PC-3 (cell line): ENCODE measurements at regions not wholly inside any gene's neighbourhood (a gene's known extent, or its start where the extent isn't known, plus 50 kb on each side); places are given as distances from the start of the nearest gene placed in this dataset.

Experiments used
- ATAC-seq: fragments of 200-7000 bp; cut with Tn5 transposase; 2 replicates; pipeline ENCODE4 v1.9.1; 2020; ENCODE audit warnings: mild to moderate bottlenecking, moderate library complexity
- BruUV-seq: library from RNA; stranded (reverse); fragments of 400-500 nt; replicated peaks from 2 replicates; lab custom pipeline; 2021; lab: Mats Ljungman, UMichigan
- CTCF ChIA-PET: fragments of 300-600 bp; sonication (Branson Sonifier 250); formaldehyde crosslinking; loops from one replicate; lab custom pipeline; 2022; ENCODE audit warnings: antibody characterized with exemption; lab: Charles Lee
- POLR2A ChIA-PET: fragments of 300-600 bp; sonication (Branson Sonifier 250); formaldehyde crosslinking; loops from one replicate; lab custom pipeline; 2022; ENCODE audit warnings: antibody characterized with exemption; ENCODE audit not compliant: unreplicated experiment; lab: Charles Lee
- DNase-seq: peaks from one replicate; pipeline ENCODE4 v3.0.0-alpha.2; 2015
- H2AFZ ChIP-seq: fragments of 300-600 bp; sonication (generic); 2 replicates; pipeline ENCODE4 v1.6.0; 2016; ENCODE audit warnings: antibody characterized with exemption, low read length
- H3F3A ChIP-seq: fragments of 300-600 bp; sonication (generic); one replicate; pipeline ENCODE4 v1.6.0; 2017; ENCODE audit warnings: antibody characterized with exemption, low read length, control low read depth, mild to moderate bottlenecking; ENCODE audit not compliant: unreplicated experiment
- H3K27ac ChIP-seq: fragments of 300-600 bp; sonication (generic); 2 replicates; pipeline ENCODE4 v1.5.1; 2016; ENCODE audit warnings: mild to moderate bottlenecking, low read length
- H3K27me3 ChIP-seq: fragments of 300-600 bp; sonication (generic); 2 replicates; pipeline ENCODE4 v1.6.1; 2016; ENCODE audit warnings: low read length, mixed read lengths
- H3K36me3 ChIP-seq: fragments of 300-600 bp; sonication (generic); 2 replicates; pipeline ENCODE4 v1.6.1; 2016; ENCODE audit warnings: low read depth, mixed run types, low read length, mixed read lengths
- H3K4me1 ChIP-seq: fragments of 300-600 bp; sonication (generic); 2 replicates; pipeline ENCODE4 v1.5.1; 2016; ENCODE audit warnings: low read length; ENCODE audit not compliant: insufficient read depth
- H3K4me2 ChIP-seq: fragments of 300-600 bp; sonication (generic); 2 replicates; pipeline ENCODE4 v1.6.0; 2016; ENCODE audit warnings: low read length
- H3K4me3 ChIP-seq: fragments of 300-600 bp; sonication (generic); 2 replicates; pipeline ENCODE4 v1.5.1; 2016; ENCODE audit warnings: mild to moderate bottlenecking, low read length, mixed read lengths
- H3K79me2 ChIP-seq: fragments of 300-600 bp; sonication (generic); 2 replicates; pipeline ENCODE4 v1.6.1; 2017; ENCODE audit warnings: low read length, mixed read lengths
- H3K9ac ChIP-seq: fragments of 300-600 bp; sonication (generic); 2 replicates; pipeline ENCODE4 v1.6.0; 2016; ENCODE audit warnings: mild to moderate bottlenecking, low read length
- H3K9me2 ChIP-seq: fragments of 300-600 bp; sonication (generic); replicated peaks from 2 replicates; pipeline ENCODE4 v1.6.1; 2016; ENCODE audit warnings: mixed run types, low read length, mixed read lengths
- H3K9me3 ChIP-seq: fragments of 300-600 bp; sonication (generic); 2 replicates; pipeline ENCODE4 v1.6.1; 2016; ENCODE audit warnings: low read length, mixed read lengths
- H4K20me1 ChIP-seq: fragments of 300-600 bp; sonication (generic); 2 replicates; pipeline ENCODE4 v1.6.1; 2016; ENCODE audit warnings: low read length, mixed read lengths
- EZH2 ChIP-seq: fragments of 300-600 bp; sonication (generic); IDR thresholded peaks from one replicate; pipeline ENCODE4 v1.6.1; 2017; ENCODE audit warnings: antibody characterized with exemption, mild to moderate bottlenecking, low read length; ENCODE audit not compliant: unreplicated experiment
- EZH2phosphoT487 ChIP-seq: fragments of 300-600 bp; sonication (generic); IDR thresholded peaks from 2 replicates; pipeline ENCODE4 v1.6.1; 2018; ENCODE audit warnings: mild to moderate bottlenecking, antibody characterized with exemption, low read length, borderline replicate concordance
- intact Hi-C: fragments of 100-400 bp; cut with micrococcal nuclease; formaldehyde crosslinking; loops from 2 replicates; pipeline ENCODE4 v1.9.0; 2023
- TF ChIP-seq, protein P1 (sequence below): fragments of 300-600 bp; sonication (generic); conservative IDR thresholded peaks from 2 replicates; pipeline ENCODE4 v1.5.1; 2017; ENCODE audit warnings: antibody characterized with exemption, low read depth, mild to moderate bottlenecking, low read length

GRCh38 chr13:28603043-28603664 lies 55.8 kb upstream of the POMP start:
- intact Hi-C loops = no loop called here
- ChIA-PET CTCF (no interaction called here), POLR2A (no interaction called here)
- H3K4me1 ChIP-seq = no peaks in the 10 kb centered on the region
- no peaks in the 10 kb centered on the region for H4K20me1 ChIP-seq
- H3K36me3 ChIP-seq = no peaks in the 10 kb centered on the region
- no peaks in the 10 kb centered on the region for H3K9me3 ChIP-seq
- DNase-seq (no peak), ATAC-seq (no peak)
- H3K4me3 ChIP-seq = no peak overlapping the region
- H3K27ac ChIP-seq = no peak overlapping the region
- H3F3A ChIP-seq = no peaks in the 10 kb centered on the region
- no TSS peak for BruUV-seq
- no peak overlapping the region for H2AFZ ChIP-seq
- TF ChIP-seq, protein P1, sequence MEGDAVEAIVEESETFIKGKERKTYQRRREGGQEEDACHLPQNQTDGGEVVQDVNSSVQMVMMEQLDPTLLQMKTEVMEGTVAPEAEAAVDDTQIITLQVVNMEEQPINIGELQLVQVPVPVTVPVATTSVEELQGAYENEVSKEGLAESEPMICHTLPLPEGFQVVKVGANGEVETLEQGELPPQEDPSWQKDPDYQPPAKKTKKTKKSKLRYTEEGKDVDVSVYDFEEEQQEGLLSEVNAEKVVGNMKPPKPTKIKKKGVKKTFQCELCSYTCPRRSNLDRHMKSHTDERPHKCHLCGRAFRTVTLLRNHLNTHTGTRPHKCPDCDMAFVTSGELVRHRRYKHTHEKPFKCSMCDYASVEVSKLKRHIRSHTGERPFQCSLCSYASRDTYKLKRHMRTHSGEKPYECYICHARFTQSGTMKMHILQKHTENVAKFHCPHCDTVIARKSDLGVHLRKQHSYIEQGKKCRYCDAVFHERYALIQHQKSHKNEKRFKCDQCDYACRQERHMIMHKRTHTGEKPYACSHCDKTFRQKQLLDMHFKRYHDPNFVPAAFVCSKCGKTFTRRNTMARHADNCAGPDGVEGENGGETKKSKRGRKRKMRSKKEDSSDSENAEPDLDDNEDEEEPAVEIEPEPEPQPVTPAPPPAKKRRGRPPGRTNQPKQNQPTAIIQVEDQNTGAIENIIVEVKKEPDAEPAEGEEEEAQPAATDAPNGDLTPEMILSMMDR = no peak
- no peak for TF ChIP-seq EZH2
- H3K27me3 ChIP-seq = peaks cover 39% of the 10 kb centered on the region
- no peaks in the 10 kb centered on the region for H3K79me2 ChIP-seq
- H3K9me2 ChIP-seq = no peaks in the 10 kb centered on the region
- H3K4me2 ChIP-seq = no peak overlapping the region
- H3K9ac ChIP-seq = no peak overlapping the region

DNA sequence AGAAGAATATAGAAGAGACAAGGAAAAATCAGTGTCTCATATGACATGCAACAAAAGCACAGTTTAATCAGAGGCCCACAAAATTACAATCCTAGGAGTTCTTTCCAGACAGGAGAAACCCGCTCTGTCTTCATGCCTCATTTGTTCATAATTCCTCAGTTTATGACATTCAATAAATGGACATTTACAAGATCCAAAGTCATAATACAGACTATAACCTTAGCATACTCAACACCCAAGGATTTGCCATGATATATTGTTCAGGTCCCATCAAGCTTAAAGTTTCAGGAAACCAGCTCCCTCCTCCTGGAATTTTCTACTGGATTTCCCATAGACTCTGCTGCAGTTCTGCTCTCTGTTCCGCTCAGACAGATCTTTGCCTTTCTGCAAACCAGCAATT lies 56.4 kb upstream of the POMP start:
- no peak for DNase-seq
- Histone ChIP-seq H3K79me2 (no peaks in the 10 kb centered on the region), H3K9ac (no peak overlapping the region), H3F3A (no peaks in the 10 kb centered on the region), H3K4me2 (no peak overlapping the region), H3K36me3 (no peaks in the 10 kb centered on the region), H2AFZ (no peak overlapping the region), H3K9me2 (no peaks in the 10 kb centered on the region), H3K4me3 (no peak overlapping the region), H4K20me1 (no peaks in the 10 kb centered on the region), H3K27ac (no peak overlapping the region), H3K4me1 (no peaks in the 10 kb centered on the region), H3K27me3 (peaks cover 41% of the 10 kb centered on the region), H3K9me3 (no peaks in the 10 kb centered on the region)
- BruUV-seq = no TSS peak
- TF ChIP-seq EZH2 (no peak), EZH2phosphoT487 (no peak)
- TF ChIP-seq, protein P1 = no peak
- POLR2A ChIA-PET = no interaction called here
- ATAC-seq = no peak
- CTCF ChIA-PET = no interaction called here
- intact Hi-C loops = no loop called here

DNA sequence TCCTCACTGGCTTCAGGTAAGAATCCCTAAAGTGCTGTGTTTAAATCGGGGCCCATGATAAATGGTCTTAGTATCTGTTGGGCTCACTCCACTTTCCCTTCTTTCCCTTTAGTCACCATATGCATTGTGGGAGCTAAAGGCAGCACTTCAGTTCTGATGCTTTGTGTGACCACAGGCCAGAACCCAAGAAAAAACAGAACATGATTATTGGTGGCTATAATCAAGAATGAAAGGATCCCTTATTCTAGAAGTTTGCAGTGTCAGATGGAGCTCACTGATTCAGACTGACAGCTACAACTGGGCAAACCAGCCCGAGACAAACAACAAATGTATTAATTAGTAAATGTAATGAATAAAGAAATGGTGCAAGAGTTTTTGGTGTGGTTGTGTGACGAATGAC lies 57.3 kb upstream of the POMP start:
- no peaks in the 10 kb centered on the region for H4K20me1 ChIP-seq
- ChIA-PET CTCF (no interaction called here), POLR2A (no interaction called here)
- H3K9me2 ChIP-seq = no peaks in the 10 kb centered on the region
- no peak for ATAC-seq
- TF ChIP-seq, protein P1 = no peak
- no peak for TF ChIP-seq EZH2phosphoT487
- TF ChIP-seq EZH2 = no peak
- H3K27ac ChIP-seq = no peak overlapping the region
- no peak overlapping the region for H3K4me2 ChIP-seq
- H3K9me3 ChIP-seq = no peaks in the 10 kb centered on the region
- H3K4me1 ChIP-seq = no peaks in the 10 kb centered on the region
- no peaks in the 10 kb centered on the region for H3K79me2 ChIP-seq
- H2AFZ ChIP-seq = no peak overlapping the region
- H3F3A ChIP-seq = no peaks in the 10 kb centered on the region
- peaks cover 51% of the 10 kb centered on the region for H3K27me3 ChIP-seq
- intact Hi-C loops = no loop called here
- H3K36me3 ChIP-seq = no peaks in the 10 kb centered on the region
- no peak overlapping the region for H3K4me3 ChIP-seq
- BruUV-seq = no TSS peak
- no peak for DNase-seq
- no peak overlapping the region for H3K9ac ChIP-seq
